ENCODE measurements at regions not wholly inside any gene's neighbourhood (a gene's known extent, or its start where the extent isn't known, plus 50 kb on each side); places are given as distances from the start of the nearest gene placed in this dataset.

GRCh38 chr1:23622284-23622683 is 63.0 kb upstream of the ID3 start:
- TF ChIP-seq CTCF (IDR thresholded peaks at IDR 0.05) (no peak), EZH2 (IDR thresholded peaks at IDR 0.05) (no peak), EZH2phosphoT487 (IDR thresholded peaks at IDR 0.05) (no peak)

Data from neural progenitor cell (in vitro differentiated cells).